VCaP (cell line): ENCODE measurements at regions not wholly inside any gene's neighbourhood (a gene's known extent, or its start where the extent isn't known, plus 50 kb on each side); places are given as distances from the start of the nearest gene placed in this dataset.

Experiments
- H3K27ac ChIP-seq: fragments of 450-650 bp; 2 replicates; pipeline ENCODE4 v1.5.1; 2017
- TF ChIP-seq, protein P1 (sequence below): fragments of 450-650 bp; conservative IDR thresholded peaks from 2 replicates; pipeline ENCODE4 v1.5.1; 2017; ENCODE audit warnings: mild to moderate bottlenecking, moderate library complexity

DNA sequence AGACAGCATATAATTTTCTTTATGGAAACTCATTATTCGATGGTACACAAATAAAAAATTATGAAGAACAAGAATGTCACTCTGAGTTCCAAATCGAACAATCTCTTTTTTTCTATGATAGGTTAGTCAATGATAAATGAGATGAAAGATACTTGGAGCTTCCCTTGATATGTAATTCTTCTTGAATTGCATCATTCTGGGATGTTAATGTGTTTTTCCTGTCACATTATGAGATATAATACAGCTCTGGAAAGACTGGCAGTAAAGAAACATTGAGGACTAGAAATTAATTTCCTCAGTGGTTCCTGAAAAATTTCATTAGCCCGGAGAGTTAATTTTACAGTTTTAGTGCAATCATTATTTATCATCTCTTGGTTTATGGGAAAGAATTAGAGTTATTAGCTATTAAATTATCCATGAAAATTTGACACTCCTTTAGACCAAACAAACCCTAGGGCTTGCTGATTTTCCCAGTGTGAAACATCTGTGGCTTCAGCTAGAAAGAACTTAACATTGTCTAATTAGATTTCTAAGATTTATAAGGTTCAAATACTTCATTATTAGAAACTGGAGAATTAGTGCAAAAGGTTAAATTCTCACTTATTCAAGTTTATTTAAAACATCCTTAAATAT lies 1546.6 kb upstream of the TENM3 start:
- no peak overlapping the region for H3K27ac ChIP-seq
- TF ChIP-seq, protein P1, sequence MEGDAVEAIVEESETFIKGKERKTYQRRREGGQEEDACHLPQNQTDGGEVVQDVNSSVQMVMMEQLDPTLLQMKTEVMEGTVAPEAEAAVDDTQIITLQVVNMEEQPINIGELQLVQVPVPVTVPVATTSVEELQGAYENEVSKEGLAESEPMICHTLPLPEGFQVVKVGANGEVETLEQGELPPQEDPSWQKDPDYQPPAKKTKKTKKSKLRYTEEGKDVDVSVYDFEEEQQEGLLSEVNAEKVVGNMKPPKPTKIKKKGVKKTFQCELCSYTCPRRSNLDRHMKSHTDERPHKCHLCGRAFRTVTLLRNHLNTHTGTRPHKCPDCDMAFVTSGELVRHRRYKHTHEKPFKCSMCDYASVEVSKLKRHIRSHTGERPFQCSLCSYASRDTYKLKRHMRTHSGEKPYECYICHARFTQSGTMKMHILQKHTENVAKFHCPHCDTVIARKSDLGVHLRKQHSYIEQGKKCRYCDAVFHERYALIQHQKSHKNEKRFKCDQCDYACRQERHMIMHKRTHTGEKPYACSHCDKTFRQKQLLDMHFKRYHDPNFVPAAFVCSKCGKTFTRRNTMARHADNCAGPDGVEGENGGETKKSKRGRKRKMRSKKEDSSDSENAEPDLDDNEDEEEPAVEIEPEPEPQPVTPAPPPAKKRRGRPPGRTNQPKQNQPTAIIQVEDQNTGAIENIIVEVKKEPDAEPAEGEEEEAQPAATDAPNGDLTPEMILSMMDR, result no peak

DNA sequence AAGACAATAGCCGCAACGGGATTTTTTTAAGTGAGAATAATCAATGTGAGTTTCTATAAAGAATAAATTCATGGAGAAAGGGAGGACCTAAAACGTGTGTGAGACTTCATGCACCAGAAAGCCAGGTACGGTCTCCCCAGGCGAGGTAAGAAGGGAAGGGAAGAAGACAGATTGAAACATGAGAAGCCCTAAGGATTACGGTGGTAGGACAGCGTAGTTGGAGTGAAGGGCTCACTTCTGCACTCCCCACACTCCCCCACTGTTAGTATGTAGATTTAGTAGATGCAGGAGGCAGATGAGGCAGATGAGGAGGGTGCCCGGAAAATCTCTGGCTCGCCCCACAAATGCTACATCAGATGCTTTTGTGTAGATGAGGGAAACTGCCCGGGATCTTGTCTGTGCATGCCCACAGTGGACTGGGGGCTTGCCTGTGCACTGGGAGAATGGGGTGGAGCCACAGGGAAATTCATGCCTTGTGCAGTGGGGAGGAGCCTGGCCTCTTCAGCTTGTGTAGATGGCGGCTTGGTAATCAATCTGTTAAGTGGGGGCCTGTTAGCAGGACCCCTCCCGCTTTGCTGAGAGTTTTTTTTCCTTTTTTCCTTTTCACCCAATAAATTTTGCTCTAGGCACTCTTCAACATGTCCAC lies 1544.5 kb upstream of the TENM3 start:
- no peak overlapping the region for H3K27ac ChIP-seq
- TF ChIP-seq, protein P1, result no peak

DNA sequence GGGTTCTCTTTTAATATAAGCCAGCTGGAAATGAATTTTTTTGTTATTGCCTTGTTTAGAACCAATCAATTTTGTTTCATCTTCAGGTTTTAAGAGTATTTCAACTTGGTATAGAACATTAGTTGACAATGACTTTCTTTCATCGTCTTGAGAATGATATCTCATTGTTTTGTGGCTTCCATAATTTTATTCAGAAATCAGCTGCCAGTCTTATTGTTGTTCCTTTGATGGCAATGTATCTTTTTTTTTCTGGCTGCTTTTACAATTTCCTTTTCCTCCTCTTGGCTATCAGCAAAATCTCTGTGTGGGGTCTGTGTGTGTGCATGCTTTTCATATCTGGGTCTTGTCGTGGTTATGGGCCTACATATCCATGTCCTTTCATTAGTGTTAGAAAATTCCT lies 1536.4 kb upstream of the TENM3 start:
- H3K27ac ChIP-seq, result no peak overlapping the region
- TF ChIP-seq, protein P1, result no peak

DNA sequence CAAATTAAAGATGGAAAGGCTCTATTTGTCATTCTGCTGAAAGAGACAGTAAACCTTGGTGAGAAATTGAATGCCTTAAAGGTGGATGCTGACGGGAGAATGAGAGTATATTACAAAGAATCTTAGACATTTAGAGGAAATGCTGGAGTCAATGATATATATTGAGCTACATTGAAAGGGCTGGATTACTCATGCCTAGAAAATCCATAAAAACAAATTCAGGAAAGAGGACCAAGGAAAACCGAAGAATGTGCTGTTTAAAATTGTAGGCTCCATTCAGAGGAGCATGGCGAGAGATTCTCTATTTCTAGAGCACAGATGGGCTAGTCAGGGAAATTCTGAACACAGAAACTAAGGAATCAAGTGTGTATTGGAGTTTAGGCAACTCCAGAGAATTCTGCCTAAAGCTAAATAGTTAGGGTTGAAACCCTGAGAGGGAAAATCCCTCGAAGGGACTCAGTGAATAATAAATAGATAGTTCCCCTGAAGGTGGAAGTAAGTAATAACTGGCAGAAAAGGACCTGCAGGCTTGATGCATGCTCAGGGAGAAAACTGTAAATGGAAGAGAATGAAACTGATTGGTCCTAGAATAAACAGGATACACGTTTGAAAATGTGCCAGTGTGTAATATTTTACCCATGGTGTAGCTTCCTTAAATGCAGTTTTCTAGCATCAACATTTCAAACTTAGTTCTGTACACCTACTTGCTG lies 1532.4 kb upstream of the TENM3 start:
- H3K27ac ChIP-seq, result no peak overlapping the region
- TF ChIP-seq, protein P1, result no peak

DNA sequence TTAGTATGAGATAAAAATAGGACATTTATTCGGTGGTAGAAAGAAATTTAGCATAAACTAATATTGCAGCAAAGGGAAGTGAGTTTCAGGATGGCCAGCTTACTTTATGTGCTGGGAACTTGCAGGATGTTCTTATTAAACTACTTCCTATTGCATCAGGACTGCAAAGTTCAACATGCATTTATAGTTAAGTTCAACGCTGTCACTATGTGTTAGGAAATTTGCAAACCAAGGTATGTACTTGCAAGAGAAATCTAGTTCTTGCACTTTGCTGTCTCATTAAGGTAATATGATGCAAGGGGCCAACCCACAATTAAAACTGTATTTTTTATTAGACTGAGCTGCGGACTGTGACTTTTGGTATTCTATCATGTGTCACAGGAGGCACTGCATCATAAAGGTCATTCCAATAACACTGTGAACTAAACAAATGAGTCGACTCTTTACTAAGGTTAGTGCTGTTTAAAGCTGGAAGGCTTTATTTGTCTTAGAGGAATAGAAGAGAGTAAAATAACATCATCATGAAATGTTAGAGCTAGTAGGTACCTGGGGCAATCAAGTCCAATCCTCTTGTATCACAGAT lies 1525.7 kb upstream of the TENM3 start:
- no peak overlapping the region for H3K27ac ChIP-seq
- TF ChIP-seq, protein P1, result no peak

DNA sequence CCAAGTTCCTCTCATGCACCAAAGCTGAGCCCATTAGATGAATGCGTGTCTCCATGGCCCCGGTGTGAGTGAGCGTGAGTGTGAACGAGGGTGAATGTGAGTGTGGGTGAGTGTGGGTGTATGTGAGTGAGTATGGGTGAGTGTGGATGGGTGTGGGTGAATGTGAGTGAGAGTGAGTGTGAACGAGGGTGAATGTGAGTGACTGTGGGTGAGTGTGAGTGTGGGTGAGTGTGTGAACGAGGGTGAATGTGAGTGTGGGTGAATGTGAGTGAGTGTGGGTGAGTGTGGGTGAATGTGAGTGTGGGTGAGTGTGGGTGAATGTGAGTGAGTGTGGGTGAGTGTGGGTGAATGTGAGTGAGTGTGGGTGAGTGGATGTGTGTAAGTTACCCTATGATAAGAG lies 1521.8 kb upstream of the TENM3 start:
- no peak overlapping the region for H3K27ac ChIP-seq

DNA sequence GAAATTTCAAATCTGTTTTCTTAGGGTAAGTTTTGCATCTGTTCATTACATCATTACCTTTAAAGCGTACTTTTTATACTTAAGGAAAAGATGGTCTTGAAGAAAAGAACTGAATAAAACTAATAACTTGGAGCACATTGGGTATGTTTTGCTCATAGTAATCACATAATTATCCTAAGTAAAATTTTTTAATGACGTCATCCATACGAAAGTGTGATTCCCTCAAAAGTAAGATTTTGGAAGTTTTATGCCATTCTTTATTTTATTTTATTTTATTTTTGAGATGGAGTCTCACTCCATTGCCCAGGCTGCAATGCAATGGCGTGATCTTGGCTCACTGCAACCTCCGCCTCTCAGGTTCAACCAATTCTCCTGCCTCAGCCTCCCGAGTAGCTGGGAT lies 1516.6 kb upstream of the TENM3 start:
- H3K27ac ChIP-seq, result no peak overlapping the region
- TF ChIP-seq, protein P1, result no peak

More for the DNA sequence above, 1521.8 kb upstream of the TENM3 start:
- TF ChIP-seq, protein P1, result no peak
